ENCODE measurements at regions not wholly inside any gene's neighbourhood (a gene's known extent, or its start where the extent isn't known, plus 50 kb on each side); places are given as distances from the start of the nearest gene placed in this dataset.

DNA sequence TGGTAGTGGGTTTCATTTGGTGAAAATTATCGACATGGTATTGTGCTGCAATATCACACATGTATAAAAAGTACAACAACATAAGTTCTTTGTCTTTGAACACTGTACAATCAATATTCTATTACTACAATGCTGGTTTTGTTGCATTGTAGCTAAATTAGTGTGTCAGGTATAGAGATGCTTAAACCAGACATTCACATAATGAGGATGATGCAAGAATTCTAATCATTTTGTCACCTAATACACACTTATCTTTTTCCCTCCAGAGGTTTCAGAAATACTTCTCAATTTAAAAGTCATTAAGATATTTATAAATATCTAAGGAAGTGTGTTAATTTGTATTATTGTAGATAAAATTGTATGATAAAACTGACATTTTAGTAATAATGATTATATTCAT lies 174.8 kb upstream of the MAN1A1 start:
- Histone ChIP-seq H3K4me3 (ENCODE audit: low read length) (no peak overlapping the region), H4K20me1 (ENCODE audit: insufficient read depth, low read length) (no peaks in the 10 kb centered on the region), H3K36me3 (replicated peaks; ENCODE audit: low read depth, low read length) (no peaks in the 10 kb centered on the region), H3K9me3 (ENCODE audit: insufficient read depth, low read length) (no peaks in the 10 kb centered on the region), H3K4me2 (ENCODE audit: low read length) (0 out of 2 replicates have a peak overlapping the region, but pooled peaks have one; percentile 11), H3K27ac (ENCODE audit: low read length) (0 out of 2 replicates have a peak overlapping the region, but pooled peaks have one; percentile 45), H3K79me2 (ENCODE audit: low read length) (no peaks in the 10 kb centered on the region), H3K4me1 (ENCODE audit: low read length) (peaks cover 23% of the 10 kb centered on the region), H2AFZ (ENCODE audit: low read depth, low read length) (no peak overlapping the region), H3K9ac (ENCODE audit: low read length) (no peak overlapping the region), H3K27me3 (ENCODE audit: low read depth, low read length) (no peaks in the 10 kb centered on the region)
- TF ChIP-seq, protein P1, sequence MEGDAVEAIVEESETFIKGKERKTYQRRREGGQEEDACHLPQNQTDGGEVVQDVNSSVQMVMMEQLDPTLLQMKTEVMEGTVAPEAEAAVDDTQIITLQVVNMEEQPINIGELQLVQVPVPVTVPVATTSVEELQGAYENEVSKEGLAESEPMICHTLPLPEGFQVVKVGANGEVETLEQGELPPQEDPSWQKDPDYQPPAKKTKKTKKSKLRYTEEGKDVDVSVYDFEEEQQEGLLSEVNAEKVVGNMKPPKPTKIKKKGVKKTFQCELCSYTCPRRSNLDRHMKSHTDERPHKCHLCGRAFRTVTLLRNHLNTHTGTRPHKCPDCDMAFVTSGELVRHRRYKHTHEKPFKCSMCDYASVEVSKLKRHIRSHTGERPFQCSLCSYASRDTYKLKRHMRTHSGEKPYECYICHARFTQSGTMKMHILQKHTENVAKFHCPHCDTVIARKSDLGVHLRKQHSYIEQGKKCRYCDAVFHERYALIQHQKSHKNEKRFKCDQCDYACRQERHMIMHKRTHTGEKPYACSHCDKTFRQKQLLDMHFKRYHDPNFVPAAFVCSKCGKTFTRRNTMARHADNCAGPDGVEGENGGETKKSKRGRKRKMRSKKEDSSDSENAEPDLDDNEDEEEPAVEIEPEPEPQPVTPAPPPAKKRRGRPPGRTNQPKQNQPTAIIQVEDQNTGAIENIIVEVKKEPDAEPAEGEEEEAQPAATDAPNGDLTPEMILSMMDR (IDR thresholded peaks at IDR 0.05; ENCODE audit: low read depth, low read length): no peak
- TF ChIP-seq EZH2phosphoT487 (IDR thresholded peaks at IDR 0.05; ENCODE audit: low read depth): no peak

DNA sequence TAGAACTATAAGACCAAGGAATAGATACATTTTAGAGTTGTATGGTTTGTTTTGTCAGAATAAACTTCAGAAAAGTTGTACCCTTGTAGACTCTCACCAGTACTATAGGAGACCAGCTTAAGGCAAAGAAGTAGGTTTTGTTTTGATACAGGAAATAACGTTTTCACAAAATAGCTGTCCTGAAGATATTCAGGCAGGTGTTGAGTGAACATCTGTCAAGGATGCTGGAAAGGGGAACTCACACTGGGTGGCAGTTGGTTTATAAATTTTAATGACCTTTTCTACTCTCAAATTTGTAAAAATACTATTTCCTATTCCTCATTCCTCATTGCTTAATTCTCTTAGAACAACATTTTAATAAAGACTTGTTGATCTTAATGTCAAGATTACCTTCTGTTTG lies 174.0 kb upstream of the MAN1A1 start:
- no peaks in the 10 kb centered on the region for H3K9me3 ChIP-seq (ENCODE audit: insufficient read depth, low read length)
- peaks cover 23% of the 10 kb centered on the region for H3K4me1 ChIP-seq (ENCODE audit: low read length)
- H4K20me1 ChIP-seq (ENCODE audit: insufficient read depth, low read length): no peaks in the 10 kb centered on the region
- no peaks in the 10 kb centered on the region for H3K36me3 ChIP-seq (replicated peaks; ENCODE audit: low read depth, low read length)
- H3K4me2 ChIP-seq (ENCODE audit: low read length): peak overlapping the region; percentile 11
- H3K79me2 ChIP-seq (ENCODE audit: low read length): no peaks in the 10 kb centered on the region
- H3K27me3 ChIP-seq (ENCODE audit: low read depth, low read length): no peaks in the 10 kb centered on the region
- no peak overlapping the region for H2AFZ ChIP-seq (ENCODE audit: low read depth, low read length)
- peak overlapping the region; percentile 2; the same call in 1 of the 2 replicates for H3K9ac ChIP-seq (ENCODE audit: low read length)
- H3K27ac ChIP-seq (ENCODE audit: low read length): peak overlapping the region; percentile 45
- TF ChIP-seq, protein P1 (IDR thresholded peaks at IDR 0.05; ENCODE audit: low read depth, low read length): no peak
- TF ChIP-seq EZH2phosphoT487 (IDR thresholded peaks at IDR 0.05; ENCODE audit: low read depth): no peak
- no peak overlapping the region for H3K4me3 ChIP-seq (ENCODE audit: low read length)

DNA sequence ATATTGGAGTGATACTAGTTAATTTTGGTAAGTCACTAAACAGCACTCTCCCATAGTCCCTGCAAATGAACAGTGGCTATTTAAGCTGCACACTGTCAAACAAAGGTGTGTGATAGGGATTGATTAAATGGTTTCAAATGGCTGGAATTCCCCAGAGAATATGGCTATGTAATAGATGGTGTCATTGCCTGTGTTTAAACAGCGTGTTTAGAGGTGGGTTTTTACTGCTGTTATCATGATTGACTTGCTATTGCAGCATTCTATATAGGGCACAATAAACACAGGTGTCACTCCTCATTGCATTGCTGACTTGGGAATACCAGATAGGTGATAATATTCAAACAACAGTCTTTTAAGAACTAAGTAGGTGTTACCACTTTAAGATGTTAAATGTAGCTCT lies 171.7 kb upstream of the MAN1A1 start:
- no peak overlapping the region for H2AFZ ChIP-seq (ENCODE audit: low read depth, low read length)
- no peak overlapping the region for H3K4me3 ChIP-seq (ENCODE audit: low read length)
- no peak for TF ChIP-seq EZH2phosphoT487 (IDR thresholded peaks at IDR 0.05; ENCODE audit: low read depth)
- TF ChIP-seq, protein P1 (IDR thresholded peaks at IDR 0.05; ENCODE audit: low read depth, low read length): no peak
- H3K27me3 ChIP-seq (ENCODE audit: low read depth, low read length): no peaks in the 10 kb centered on the region
- H3K4me1 ChIP-seq (ENCODE audit: low read length): peaks cover 35% of the 10 kb centered on the region
- H3K4me2 ChIP-seq (ENCODE audit: low read length): no peak overlapping the region
- no peak overlapping the region for H3K27ac ChIP-seq (ENCODE audit: low read length)
- no peak overlapping the region for H3K9ac ChIP-seq (ENCODE audit: low read length)
- H4K20me1 ChIP-seq (ENCODE audit: insufficient read depth, low read length): no peaks in the 10 kb centered on the region
- no peaks in the 10 kb centered on the region for H3K36me3 ChIP-seq (replicated peaks; ENCODE audit: low read depth, low read length)
- no peaks in the 10 kb centered on the region for H3K9me3 ChIP-seq (ENCODE audit: insufficient read depth, low read length)
- no peaks in the 10 kb centered on the region for H3K79me2 ChIP-seq (ENCODE audit: low read length)

DNA sequence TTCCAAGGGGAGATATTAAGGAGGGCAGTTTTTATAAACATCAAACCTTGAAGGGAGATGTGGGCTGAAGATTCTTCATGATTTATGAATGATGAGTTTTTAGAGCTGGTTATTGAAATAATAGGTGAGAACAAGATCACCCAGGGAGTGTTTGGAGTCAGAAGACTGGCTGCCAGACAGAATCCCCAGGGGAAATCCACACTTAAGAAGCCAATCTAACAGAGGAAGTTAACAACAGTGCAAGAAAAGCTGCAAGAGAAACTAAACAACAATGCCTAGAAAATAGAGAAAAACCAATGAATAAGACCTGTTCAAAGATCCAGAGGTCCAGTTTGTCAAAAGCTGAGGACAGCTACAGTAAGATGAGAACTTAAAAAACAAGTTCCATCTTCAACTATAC lies 167.9 kb upstream of the MAN1A1 start:
- H3K9ac ChIP-seq (ENCODE audit: low read length): no peak overlapping the region
- TF ChIP-seq, protein P1 (IDR thresholded peaks at IDR 0.05; ENCODE audit: low read depth, low read length): no peak
- TF ChIP-seq EZH2phosphoT487 (IDR thresholded peaks at IDR 0.05; ENCODE audit: low read depth): no peak
- H2AFZ ChIP-seq (ENCODE audit: low read depth, low read length): no peak overlapping the region
- H3K9me3 ChIP-seq (ENCODE audit: insufficient read depth, low read length): no peaks in the 10 kb centered on the region
- H3K79me2 ChIP-seq (ENCODE audit: low read length): no peaks in the 10 kb centered on the region
- H3K36me3 ChIP-seq (replicated peaks; ENCODE audit: low read depth, low read length): no peaks in the 10 kb centered on the region
- peaks cover 18% of the 10 kb centered on the region for H3K4me1 ChIP-seq (ENCODE audit: low read length)
- no peaks in the 10 kb centered on the region for H4K20me1 ChIP-seq (ENCODE audit: insufficient read depth, low read length)
- H3K4me2 ChIP-seq (ENCODE audit: low read length): peak overlapping the region; percentile 30; the same call in 1 of the 2 replicates
- no peak overlapping the region for H3K4me3 ChIP-seq (ENCODE audit: low read length)
- no peaks in the 10 kb centered on the region for H3K27me3 ChIP-seq (ENCODE audit: low read depth, low read length)
- H3K27ac ChIP-seq (ENCODE audit: low read length): no peak overlapping the region
